ENCODE measurements at regions not wholly inside any gene's neighbourhood (a gene's known extent, or its start where the extent isn't known, plus 50 kb on each side); places are given as distances from the start of the nearest gene placed in this dataset.

DNA sequence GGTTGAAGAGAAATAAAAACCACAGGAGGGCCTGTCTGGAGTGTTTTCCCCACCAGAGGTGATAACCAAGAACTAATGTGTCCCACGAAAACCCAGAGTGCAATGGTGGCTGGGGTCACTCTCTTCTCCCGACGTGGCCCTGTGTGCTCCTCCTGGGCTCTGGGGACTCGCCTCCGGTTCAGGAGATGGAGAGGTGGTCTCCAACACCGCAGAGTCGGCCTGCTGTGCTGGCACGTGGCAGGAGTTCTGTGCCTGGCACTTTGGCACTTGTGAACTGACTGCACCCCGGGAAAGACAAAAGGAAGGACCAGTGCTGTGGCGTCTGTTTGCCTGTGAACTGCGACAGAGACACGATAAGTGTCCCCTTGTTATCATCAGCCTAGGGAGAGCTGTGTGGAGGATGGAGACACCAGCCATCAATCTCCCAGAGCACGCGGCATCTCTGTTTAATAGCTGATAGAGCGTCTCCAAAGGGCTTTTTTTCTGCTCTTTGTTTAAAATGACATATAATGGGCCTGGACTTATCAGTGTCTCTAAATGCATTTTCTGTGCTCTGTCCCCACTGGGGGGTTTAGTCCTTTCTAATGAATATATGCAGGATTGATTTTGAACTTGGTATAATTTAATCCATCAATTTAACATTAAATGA lies 98.3 kb downstream of the MRPL36 start:
- H3K27ac ChIP-seq (ENCODE audit: low read depth in 2 of 2, low read length in 1 of 2), result no peak overlapping the region
- no peak overlapping the region for H3K4me3 ChIP-seq (ENCODE audit: low read depth in 2 of 2, low read length in 1 of 2)
- 6% methylated on average over 9 of the region's 15 CpGs for WGBS (ENCODE audit: low lambda C conversion rate)
- H3K4me1 ChIP-seq (ENCODE audit: control insufficient read depth in 1 of 2, insufficient read depth in 2 of 2, low read depth in 1 of 2, low read length in 1 of 2), result no peaks in the 10 kb centered on the region
- no peaks in the 10 kb centered on the region for H3F3A ChIP-seq (replicated peaks; ENCODE audit: insufficient read depth)
- H3K27me3 ChIP-seq (ENCODE audit: insufficient read depth), result peaks cover 71% of the 10 kb centered on the region
- no peak overlapping the region for H3K4me2 ChIP-seq
- H3K9me2 ChIP-seq, result no peaks in the 10 kb centered on the region
- H3K79me2 ChIP-seq (ENCODE audit: insufficient read depth), result no peaks in the 10 kb centered on the region
- ChIA-PET CTCF (interaction anchor here (1.1 kb wide), 1 partner anchor 63 kb away, joined by 3 read pairs; no protein-coding TSS in a partner anchor), POLR2A (no interaction called here)
- H2AFZ ChIP-seq (ENCODE audit: low read depth), result no peak overlapping the region
- DNase-seq, result no peak
- no peaks in the 10 kb centered on the region for H3K36me3 ChIP-seq (replicated peaks in 1 of 2; ENCODE audit: control insufficient read depth in 1 of 2, insufficient read depth in 2 of 2, low read length in 1 of 2)
- H3K9me3 ChIP-seq, result no peaks in the 10 kb centered on the region
- H3K9ac ChIP-seq, result no peak overlapping the region
- TF ChIP-seq TEAD4 (IDR thresholded peaks at IDR 0.05; ENCODE audit: borderline replicate concordance, insufficient read depth), result no peak
- no peak for TF ChIP-seq FOSL2 (IDR thresholded peaks at IDR 0.05; ENCODE audit: borderline replicate concordance, low read depth)
- no peak for TF ChIP-seq NRF1 (IDR thresholded peaks at IDR 0.05; ENCODE audit: low read depth, low read length)
- TF ChIP-seq RAD21 (IDR thresholded peaks at IDR 0.05; ENCODE audit: low read length), result no peak
- no peak for TF ChIP-seq RXRA (IDR thresholded peaks at IDR 0.05; ENCODE audit: borderline replicate concordance, low read depth)
- TF ChIP-seq, protein P1, sequence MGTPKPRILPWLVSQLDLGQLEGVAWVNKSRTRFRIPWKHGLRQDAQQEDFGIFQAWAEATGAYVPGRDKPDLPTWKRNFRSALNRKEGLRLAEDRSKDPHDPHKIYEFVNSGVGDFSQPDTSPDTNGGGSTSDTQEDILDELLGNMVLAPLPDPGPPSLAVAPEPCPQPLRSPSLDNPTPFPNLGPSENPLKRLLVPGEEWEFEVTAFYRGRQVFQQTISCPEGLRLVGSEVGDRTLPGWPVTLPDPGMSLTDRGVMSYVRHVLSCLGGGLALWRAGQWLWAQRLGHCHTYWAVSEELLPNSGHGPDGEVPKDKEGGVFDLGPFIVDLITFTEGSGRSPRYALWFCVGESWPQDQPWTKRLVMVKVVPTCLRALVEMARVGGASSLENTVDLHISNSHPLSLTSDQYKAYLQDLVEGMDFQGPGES (IDR thresholded peaks at IDR 0.05; ENCODE audit: low read depth, low read length), result no peak
- no peak for TF ChIP-seq JUND (IDR thresholded peaks at IDR 0.05)
- no peak for TF ChIP-seq NFIC (IDR thresholded peaks at IDR 0.05; ENCODE audit: borderline replicate concordance)
- TF ChIP-seq, protein P2, sequence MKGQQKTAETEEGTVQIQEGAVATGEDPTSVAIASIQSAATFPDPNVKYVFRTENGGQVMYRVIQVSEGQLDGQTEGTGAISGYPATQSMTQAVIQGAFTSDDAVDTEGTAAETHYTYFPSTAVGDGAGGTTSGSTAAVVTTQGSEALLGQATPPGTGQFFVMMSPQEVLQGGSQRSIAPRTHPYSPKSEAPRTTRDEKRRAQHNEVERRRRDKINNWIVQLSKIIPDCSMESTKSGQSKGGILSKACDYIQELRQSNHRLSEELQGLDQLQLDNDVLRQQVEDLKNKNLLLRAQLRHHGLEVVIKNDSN (IDR thresholded peaks at IDR 0.05; ENCODE audit: borderline replicate concordance, low read depth), result no peak
- TF ChIP-seq, protein P3, sequence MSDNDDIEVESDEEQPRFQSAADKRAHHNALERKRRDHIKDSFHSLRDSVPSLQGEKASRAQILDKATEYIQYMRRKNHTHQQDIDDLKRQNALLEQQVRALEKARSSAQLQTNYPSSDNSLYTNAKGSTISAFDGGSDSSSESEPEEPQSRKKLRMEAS (IDR thresholded peaks at IDR 0.05; ENCODE audit: low read depth), result no peak
- no peak for TF ChIP-seq POLR2AphosphoS5 (IDR thresholded peaks at IDR 0.05; ENCODE audit: low read depth, low read length)
- no peaks in the 10 kb centered on the region for H4K20me1 ChIP-seq (ENCODE audit: insufficient read depth)

DNA sequence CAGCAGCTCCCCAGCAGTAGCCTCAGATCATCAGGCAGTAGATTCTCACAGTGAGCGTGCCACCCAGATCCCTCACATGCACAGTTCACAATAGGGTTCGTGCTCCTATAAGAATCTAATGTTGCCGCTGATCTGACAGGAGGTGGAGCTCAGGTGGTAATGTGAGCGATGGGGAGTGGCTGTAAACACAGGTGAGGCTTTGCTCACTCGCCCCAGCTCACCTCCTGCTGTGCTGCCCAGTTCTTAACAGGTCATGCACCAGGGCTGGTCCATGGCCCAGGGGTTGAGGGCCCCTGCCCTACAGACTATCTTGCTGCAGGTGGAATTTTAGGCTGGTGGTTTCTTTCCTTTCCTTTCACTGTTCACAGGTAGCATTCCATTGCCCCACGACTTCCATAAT lies 100.2 kb downstream of the MRPL36 start:
- Histone ChIP-seq H3K4me3 (ENCODE audit: low read depth in 2 of 2, low read length in 1 of 2) (no peak overlapping the region), H3K4me1 (ENCODE audit: control insufficient read depth in 1 of 2, insufficient read depth in 2 of 2, low read depth in 1 of 2, low read length in 1 of 2) (no peaks in the 10 kb centered on the region), H3K4me2 (no peak overlapping the region), H3K9me2 (no peaks in the 10 kb centered on the region), H2AFZ (ENCODE audit: low read depth) (no peak overlapping the region), H3K79me2 (ENCODE audit: insufficient read depth) (no peaks in the 10 kb centered on the region), H3K27me3 (ENCODE audit: insufficient read depth) (peaks cover 59% of the 10 kb centered on the region; the same call in 1 of the 2 replicates), H3K27ac (ENCODE audit: low read depth in 2 of 2, low read length in 1 of 2) (no peak overlapping the region), H4K20me1 (ENCODE audit: insufficient read depth) (no peaks in the 10 kb centered on the region), H3F3A (replicated peaks; ENCODE audit: insufficient read depth) (no peaks in the 10 kb centered on the region), H3K36me3 (replicated peaks in 1 of 2; ENCODE audit: control insufficient read depth in 1 of 2, insufficient read depth in 2 of 2, low read length in 1 of 2) (no peaks in the 10 kb centered on the region), H3K9ac (no peak overlapping the region), H3K9me3 (no peaks in the 10 kb centered on the region)
- POLR2A ChIA-PET, result no interaction called here
- CTCF ChIA-PET, result interaction anchor here (0.7 to 1.1 kb wide), 2 partner anchors 45 to 78 kb away, joined by 3 to 4 read pairs; no protein-coding TSS in a partner anchor
- no peak for DNase-seq
- WGBS (ENCODE audit: low lambda C conversion rate), result 8% methylated on average over 4 of the region's 6 CpGs
- TF ChIP-seq TEAD4 (IDR thresholded peaks at IDR 0.05; ENCODE audit: borderline replicate concordance, insufficient read depth), result no peak
- TF ChIP-seq RFX5 (IDR thresholded peaks at IDR 0.05; ENCODE audit: low read length), result no peak
- TF ChIP-seq NRF1 (IDR thresholded peaks at IDR 0.05; ENCODE audit: low read depth, low read length), result no peak
- TF ChIP-seq, protein P4, sequence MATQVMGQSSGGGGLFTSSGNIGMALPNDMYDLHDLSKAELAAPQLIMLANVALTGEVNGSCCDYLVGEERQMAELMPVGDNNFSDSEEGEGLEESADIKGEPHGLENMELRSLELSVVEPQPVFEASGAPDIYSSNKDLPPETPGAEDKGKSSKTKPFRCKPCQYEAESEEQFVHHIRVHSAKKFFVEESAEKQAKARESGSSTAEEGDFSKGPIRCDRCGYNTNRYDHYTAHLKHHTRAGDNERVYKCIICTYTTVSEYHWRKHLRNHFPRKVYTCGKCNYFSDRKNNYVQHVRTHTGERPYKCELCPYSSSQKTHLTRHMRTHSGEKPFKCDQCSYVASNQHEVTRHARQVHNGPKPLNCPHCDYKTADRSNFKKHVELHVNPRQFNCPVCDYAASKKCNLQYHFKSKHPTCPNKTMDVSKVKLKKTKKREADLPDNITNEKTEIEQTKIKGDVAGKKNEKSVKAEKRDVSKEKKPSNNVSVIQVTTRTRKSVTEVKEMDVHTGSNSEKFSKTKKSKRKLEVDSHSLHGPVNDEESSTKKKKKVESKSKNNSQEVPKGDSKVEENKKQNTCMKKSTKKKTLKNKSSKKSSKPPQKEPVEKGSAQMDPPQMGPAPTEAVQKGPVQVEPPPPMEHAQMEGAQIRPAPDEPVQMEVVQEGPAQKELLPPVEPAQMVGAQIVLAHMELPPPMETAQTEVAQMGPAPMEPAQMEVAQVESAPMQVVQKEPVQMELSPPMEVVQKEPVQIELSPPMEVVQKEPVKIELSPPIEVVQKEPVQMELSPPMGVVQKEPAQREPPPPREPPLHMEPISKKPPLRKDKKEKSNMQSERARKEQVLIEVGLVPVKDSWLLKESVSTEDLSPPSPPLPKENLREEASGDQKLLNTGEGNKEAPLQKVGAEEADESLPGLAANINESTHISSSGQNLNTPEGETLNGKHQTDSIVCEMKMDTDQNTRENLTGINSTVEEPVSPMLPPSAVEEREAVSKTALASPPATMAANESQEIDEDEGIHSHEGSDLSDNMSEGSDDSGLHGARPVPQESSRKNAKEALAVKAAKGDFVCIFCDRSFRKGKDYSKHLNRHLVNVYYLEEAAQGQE (IDR thresholded peaks at IDR 0.05; ENCODE audit: low read depth, low read length), result no peak
- TF ChIP-seq, protein P3 (IDR thresholded peaks at IDR 0.05; ENCODE audit: low read depth), result no peak
- TF ChIP-seq FOXJ3 (CRISPR knock-in tag; IDR thresholded peaks at IDR 0.05), result no peak
